Chondrocyte (in vitro differentiated cells): ENCODE measurements at regions not wholly inside any gene's neighbourhood (a gene's known extent, or its start where the extent isn't known, plus 50 kb on each side); places are given as distances from the start of the nearest gene placed in this dataset.

ENCODE experiments used
- DNase-seq: peaks from one replicate; pipeline ENCODE4 v3.0.0; 2021; ENCODE audit warnings: mixed read lengths, low spot score
- H3K27ac Mint-ChIP-seq: one replicate; pipeline ENCODE4 v1.8.0; 2021; ENCODE audit warnings: mild to moderate bottlenecking, moderate library complexity, mixed read lengths; ENCODE audit not compliant: unreplicated experiment
- H3K27me3 Mint-ChIP-seq: 2 replicates; pipeline ENCODE4 v1.8.0; 2021; ENCODE audit warnings: low read depth, mixed read lengths
- H3K36me3 Mint-ChIP-seq: 2 replicates; pipeline ENCODE4 v1.8.0; 2021; ENCODE audit warnings: low read depth, mixed read lengths
- H3K4me1 Mint-ChIP-seq: 2 replicates; pipeline ENCODE4 v1.8.0; 2021; ENCODE audit warnings: low read depth, mild to moderate bottlenecking, mixed read lengths
- H3K4me3 Mint-ChIP-seq: one replicate; pipeline ENCODE4 v1.8.0; 2021; ENCODE audit warnings: mild to moderate bottlenecking, moderate library complexity, mixed read lengths; ENCODE audit not compliant: unreplicated experiment
- H3K9me3 Mint-ChIP-seq: 2 replicates; pipeline ENCODE4 v1.8.0; 2021; ENCODE audit warnings: low read depth, mixed read lengths
- TF ChIP-seq, protein P1 (sequence below): fragments of 200-600 bp; sonication (generic); IDR thresholded peaks from 2 replicates; pipeline ENCODE4 v1.5.0; 2021; ENCODE audit warnings: antibody characterized with exemption, mild to moderate bottlenecking, moderate library complexity

DNA sequence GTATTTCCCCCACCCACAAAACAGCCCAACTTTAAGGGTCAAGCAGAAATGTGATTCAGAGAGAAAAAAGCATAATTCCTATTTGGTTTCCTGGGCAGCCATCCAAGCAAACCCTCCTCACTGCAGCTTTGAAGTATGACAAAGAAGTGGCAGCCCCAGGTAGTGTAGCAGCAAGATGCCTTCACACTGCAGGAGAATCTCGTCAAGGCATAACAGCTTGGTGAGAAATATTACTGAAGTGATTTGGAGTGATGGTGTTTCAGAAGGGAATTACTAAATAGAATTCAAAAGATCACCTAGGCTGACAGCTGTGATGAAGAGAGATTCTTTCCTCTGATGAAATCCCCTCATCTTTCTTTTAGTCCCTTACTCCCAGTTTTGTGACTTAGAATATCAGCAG is 173.9 kb downstream of the PYDC2 start:
- H3K4me3 Mint-ChIP-seq = no peak overlapping the region
- H3K27ac Mint-ChIP-seq = no peak overlapping the region
- DNase-seq = no peak
- H3K27me3 Mint-ChIP-seq = peaks cover 14% of the 10 kb centered on the region
- no peaks in the 10 kb centered on the region for H3K4me1 Mint-ChIP-seq
- no peaks in the 10 kb centered on the region for H3K9me3 Mint-ChIP-seq
- no peaks in the 10 kb centered on the region for H3K36me3 Mint-ChIP-seq
- TF ChIP-seq, protein P1, sequence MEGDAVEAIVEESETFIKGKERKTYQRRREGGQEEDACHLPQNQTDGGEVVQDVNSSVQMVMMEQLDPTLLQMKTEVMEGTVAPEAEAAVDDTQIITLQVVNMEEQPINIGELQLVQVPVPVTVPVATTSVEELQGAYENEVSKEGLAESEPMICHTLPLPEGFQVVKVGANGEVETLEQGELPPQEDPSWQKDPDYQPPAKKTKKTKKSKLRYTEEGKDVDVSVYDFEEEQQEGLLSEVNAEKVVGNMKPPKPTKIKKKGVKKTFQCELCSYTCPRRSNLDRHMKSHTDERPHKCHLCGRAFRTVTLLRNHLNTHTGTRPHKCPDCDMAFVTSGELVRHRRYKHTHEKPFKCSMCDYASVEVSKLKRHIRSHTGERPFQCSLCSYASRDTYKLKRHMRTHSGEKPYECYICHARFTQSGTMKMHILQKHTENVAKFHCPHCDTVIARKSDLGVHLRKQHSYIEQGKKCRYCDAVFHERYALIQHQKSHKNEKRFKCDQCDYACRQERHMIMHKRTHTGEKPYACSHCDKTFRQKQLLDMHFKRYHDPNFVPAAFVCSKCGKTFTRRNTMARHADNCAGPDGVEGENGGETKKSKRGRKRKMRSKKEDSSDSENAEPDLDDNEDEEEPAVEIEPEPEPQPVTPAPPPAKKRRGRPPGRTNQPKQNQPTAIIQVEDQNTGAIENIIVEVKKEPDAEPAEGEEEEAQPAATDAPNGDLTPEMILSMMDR = no peak

DNA sequence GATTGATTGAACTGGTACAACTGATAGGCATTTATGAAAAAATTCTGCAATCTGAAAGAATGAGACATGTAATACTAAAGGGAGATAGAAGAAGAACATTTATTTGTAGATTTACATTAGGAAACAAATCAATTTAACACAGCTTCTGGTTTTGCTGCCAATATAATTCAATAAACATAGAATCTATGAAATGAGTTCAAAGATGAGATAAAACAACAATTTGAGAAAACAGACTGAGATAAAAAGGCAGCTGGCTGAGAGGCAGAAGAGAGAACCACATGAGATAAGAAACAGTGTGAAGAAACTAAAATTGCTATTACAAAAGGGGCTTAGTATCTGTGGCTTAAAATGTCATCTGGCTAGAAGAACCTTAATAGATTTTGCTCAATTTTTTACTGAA is 176.6 kb downstream of the PYDC2 start:
- no peaks in the 10 kb centered on the region for H3K4me1 Mint-ChIP-seq

DNA sequence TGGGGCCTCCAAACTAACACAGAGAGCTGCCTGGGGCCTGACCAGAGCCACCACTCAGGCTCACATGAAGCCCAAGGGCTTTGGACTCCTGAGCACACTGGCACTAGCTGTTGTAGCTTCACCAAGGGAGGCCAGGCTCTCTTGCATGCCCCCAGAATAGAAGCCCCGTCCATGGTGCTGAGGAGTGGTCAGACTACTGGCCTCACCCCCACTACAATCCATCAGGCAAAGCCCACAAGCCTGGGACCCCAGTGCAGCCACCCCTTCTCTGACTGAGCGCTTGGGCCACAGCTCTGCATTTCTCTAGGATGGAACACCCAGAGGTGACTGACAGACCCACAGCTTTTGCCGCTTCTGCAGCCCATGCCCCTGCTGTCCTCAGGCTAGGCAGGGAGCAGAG is 180.8 kb downstream of the PYDC2 start:
- Mint-ChIP-seq H3K4me1 (no peaks in the 10 kb centered on the region), H3K4me3 (no peak overlapping the region), H3K36me3 (peaks cover 3% of the 10 kb centered on the region), H3K9me3 (peaks cover 25% of the 10 kb centered on the region), H3K27me3 (peaks cover 4% of the 10 kb centered on the region), H3K27ac (no peak overlapping the region)
- DNase-seq = no peak
- TF ChIP-seq, protein P1 = no peak

More for the DNA sequence above, 176.6 kb downstream of the PYDC2 start:
- Mint-ChIP-seq H3K27me3 (peaks cover 11% of the 10 kb centered on the region), H3K36me3 (no peaks in the 10 kb centered on the region), H3K4me3 (no peak overlapping the region), H3K27ac (no peak overlapping the region), H3K9me3 (no peaks in the 10 kb centered on the region)
- TF ChIP-seq, protein P1 = no peak
- no peak for DNase-seq

DNA sequence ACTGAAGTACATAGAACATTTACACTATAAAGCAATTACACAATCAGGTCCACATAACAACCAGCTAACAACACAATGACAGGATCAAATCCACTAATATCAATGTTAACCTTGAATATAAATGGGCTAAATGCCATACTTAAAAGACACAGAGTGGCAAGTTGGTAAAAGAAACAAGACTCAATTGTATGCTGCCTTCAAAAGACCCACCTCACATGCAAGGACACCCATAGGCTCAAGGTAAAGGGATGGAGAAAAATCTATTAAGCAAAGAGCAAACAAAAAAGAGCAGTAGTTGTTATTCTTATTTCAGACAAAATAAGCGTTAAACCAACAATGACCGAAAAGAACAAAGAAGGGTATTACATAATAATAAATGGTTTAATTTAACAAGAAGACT is 183.3 kb downstream of the PYDC2 start:
- Mint-ChIP-seq H3K27me3 (no peaks in the 10 kb centered on the region), H3K27ac (no peak overlapping the region)

DNA sequence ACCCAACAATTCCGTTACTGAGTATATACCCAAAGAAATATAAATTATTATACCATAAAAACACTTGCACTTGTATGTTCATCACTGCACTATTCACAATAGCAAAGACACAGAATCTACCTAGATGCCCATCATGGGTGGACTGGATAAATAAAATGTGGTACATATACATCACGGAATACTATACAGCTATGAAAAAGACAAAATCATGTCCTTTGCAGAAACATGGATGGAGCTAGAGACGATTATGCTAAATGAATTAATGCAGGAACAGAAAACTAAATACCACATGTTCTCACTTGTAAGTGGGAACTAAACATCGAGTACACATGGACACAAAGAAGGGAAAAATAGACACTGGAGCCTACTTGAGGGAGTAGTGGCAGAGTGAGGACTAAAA is 185.3 kb downstream of the PYDC2 start:
- Mint-ChIP-seq H3K9me3 (peaks cover 28% of the 10 kb centered on the region), H3K4me3 (no peak overlapping the region), H3K4me1 (no peaks in the 10 kb centered on the region), H3K27ac (no peak overlapping the region), H3K27me3 (no peaks in the 10 kb centered on the region), H3K36me3 (peaks cover 3% of the 10 kb centered on the region)
- no peak for DNase-seq
- TF ChIP-seq, protein P1 = no peak

More for the DNA sequence above, 183.3 kb downstream of the PYDC2 start:
- Mint-ChIP-seq H3K4me1 (no peaks in the 10 kb centered on the region), H3K9me3 (peaks cover 25% of the 10 kb centered on the region), H3K36me3 (peaks cover 3% of the 10 kb centered on the region), H3K4me3 (no peak overlapping the region)
- TF ChIP-seq, protein P1 = no peak
- no peak for DNase-seq
